ENCODE measurements at regions not wholly inside any gene's neighbourhood (a gene's known extent, or its start where the extent isn't known, plus 50 kb on each side); places are given as distances from the start of the nearest gene placed in this dataset.

DNA sequence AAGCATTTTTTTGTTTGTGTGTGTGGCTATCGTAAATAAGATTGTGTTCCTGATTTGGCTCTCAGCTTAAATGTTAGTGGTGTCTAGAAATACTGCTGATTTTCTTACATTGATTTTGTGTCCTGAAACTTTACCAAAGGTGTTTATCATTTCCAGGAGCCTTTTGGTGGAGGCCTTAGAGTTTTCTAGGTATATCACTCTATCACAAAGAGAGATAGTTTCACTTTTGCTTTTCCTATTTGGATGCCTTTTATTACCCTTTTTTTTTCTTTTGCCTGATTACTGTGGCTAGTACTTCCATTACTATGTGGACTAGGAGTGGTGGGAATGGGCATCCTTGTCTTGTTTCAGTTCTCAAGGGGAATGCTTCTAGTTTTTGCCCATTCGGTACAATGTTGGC lies 109.6 kb downstream of the S1PR1 start:
- no peaks in the 10 kb centered on the region for H3K36me3 ChIP-seq (ENCODE audit: control insufficient read depth, insufficient read depth, low read length)
- no peaks in the 10 kb centered on the region for H3K4me1 ChIP-seq (ENCODE audit: control insufficient read depth, insufficient read depth, low read length)
- no peak for DNase-seq (ENCODE audit: low read depth, low spot score)
- H3K9me3 ChIP-seq (ENCODE audit: control insufficient read depth, insufficient read depth, low read depth, low read length): no peaks in the 10 kb centered on the region
- ATAC-seq: no peak
- H3K4me3 ChIP-seq (ENCODE audit: low read depth in 2 of 2, low read length in 2 of 2): no peak overlapping the region
- ChIA-PET CTCF (no interaction called here), POLR2A (no interaction called here)
- in situ Hi-C loops (cut with HindIII; ENCODE audit: low pct_unique_long_range_greater_than_20kb, low sequenced_read_pairs) (no loop called here), intact Hi-C loops (cut with micrococcal nuclease; ENCODE audit: unreplicated experiment) (no loop called here)
- TF ChIP-seq, protein P1, sequence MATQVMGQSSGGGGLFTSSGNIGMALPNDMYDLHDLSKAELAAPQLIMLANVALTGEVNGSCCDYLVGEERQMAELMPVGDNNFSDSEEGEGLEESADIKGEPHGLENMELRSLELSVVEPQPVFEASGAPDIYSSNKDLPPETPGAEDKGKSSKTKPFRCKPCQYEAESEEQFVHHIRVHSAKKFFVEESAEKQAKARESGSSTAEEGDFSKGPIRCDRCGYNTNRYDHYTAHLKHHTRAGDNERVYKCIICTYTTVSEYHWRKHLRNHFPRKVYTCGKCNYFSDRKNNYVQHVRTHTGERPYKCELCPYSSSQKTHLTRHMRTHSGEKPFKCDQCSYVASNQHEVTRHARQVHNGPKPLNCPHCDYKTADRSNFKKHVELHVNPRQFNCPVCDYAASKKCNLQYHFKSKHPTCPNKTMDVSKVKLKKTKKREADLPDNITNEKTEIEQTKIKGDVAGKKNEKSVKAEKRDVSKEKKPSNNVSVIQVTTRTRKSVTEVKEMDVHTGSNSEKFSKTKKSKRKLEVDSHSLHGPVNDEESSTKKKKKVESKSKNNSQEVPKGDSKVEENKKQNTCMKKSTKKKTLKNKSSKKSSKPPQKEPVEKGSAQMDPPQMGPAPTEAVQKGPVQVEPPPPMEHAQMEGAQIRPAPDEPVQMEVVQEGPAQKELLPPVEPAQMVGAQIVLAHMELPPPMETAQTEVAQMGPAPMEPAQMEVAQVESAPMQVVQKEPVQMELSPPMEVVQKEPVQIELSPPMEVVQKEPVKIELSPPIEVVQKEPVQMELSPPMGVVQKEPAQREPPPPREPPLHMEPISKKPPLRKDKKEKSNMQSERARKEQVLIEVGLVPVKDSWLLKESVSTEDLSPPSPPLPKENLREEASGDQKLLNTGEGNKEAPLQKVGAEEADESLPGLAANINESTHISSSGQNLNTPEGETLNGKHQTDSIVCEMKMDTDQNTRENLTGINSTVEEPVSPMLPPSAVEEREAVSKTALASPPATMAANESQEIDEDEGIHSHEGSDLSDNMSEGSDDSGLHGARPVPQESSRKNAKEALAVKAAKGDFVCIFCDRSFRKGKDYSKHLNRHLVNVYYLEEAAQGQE (IDR thresholded peaks at IDR 0.05; ENCODE audit: insufficient read depth in 1 of 2, low read depth in 2 of 2, low read length in 1 of 2): no peak
- TF ChIP-seq, protein P2, sequence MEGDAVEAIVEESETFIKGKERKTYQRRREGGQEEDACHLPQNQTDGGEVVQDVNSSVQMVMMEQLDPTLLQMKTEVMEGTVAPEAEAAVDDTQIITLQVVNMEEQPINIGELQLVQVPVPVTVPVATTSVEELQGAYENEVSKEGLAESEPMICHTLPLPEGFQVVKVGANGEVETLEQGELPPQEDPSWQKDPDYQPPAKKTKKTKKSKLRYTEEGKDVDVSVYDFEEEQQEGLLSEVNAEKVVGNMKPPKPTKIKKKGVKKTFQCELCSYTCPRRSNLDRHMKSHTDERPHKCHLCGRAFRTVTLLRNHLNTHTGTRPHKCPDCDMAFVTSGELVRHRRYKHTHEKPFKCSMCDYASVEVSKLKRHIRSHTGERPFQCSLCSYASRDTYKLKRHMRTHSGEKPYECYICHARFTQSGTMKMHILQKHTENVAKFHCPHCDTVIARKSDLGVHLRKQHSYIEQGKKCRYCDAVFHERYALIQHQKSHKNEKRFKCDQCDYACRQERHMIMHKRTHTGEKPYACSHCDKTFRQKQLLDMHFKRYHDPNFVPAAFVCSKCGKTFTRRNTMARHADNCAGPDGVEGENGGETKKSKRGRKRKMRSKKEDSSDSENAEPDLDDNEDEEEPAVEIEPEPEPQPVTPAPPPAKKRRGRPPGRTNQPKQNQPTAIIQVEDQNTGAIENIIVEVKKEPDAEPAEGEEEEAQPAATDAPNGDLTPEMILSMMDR (IDR thresholded peaks at IDR 0.05): no peak
- TF ChIP-seq SIN3A (IDR thresholded peaks at IDR 0.05; ENCODE audit: borderline replicate concordance, insufficient read depth, low read depth, low read length) (no peak), TCF7L2 (IDR thresholded peaks at IDR 0.05; ENCODE audit: low read depth, low read length) (no peak), POLR2AphosphoS5 (IDR thresholded peaks at IDR 0.05; ENCODE audit: low read depth, low read length) (no peak)
- no TSS peak for BruUV-seq (replicated peaks)
- H3K27me3 ChIP-seq (ENCODE audit: control insufficient read depth, insufficient read depth, low read length): no peaks in the 10 kb centered on the region; the same call in 1 of the 2 replicates
- H3K27ac ChIP-seq (ENCODE audit: low read length): no peak overlapping the region

DNA sequence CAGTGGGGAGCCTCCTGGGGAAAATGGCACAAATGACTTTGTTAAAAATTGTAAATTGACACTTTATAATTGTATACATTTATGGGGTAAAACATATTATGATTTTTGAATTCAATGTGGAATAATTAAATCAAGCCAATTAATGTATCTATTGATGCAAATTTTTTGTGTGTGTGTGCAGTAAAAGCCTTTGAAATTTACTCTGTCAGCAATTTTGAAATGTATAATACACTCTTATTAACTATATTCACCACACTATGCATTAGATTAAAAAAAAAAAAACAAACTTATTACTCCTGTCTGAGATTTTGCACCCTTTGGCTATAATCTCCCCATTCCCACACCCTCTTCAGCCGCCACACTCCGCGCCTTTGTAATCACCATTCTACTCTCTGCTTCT lies 119.2 kb downstream of the S1PR1 start:
- CTCF ChIA-PET: interaction anchor here (1.9 kb wide), 1 partner anchor 46 kb away, joined by 5 read pairs; no protein-coding TSS in a partner anchor
- no peaks in the 10 kb centered on the region for H3K9me3 ChIP-seq (ENCODE audit: control insufficient read depth, insufficient read depth, low read depth, low read length)
- BruUV-seq (replicated peaks): no TSS peak
- H3K27ac ChIP-seq (ENCODE audit: low read length): no peak overlapping the region
- intact Hi-C loops (cut with micrococcal nuclease; ENCODE audit: unreplicated experiment): no loop called here
- H3K4me1 ChIP-seq (ENCODE audit: control insufficient read depth, insufficient read depth, low read length): no peaks in the 10 kb centered on the region
- POLR2A ChIA-PET: no interaction called here
- in situ Hi-C loops (cut with HindIII; ENCODE audit: low pct_unique_long_range_greater_than_20kb, low sequenced_read_pairs): no loop called here
- H3K27me3 ChIP-seq (ENCODE audit: control insufficient read depth, insufficient read depth, low read length): no peaks in the 10 kb centered on the region; the same call in 1 of the 2 replicates
- TF ChIP-seq SIN3A (IDR thresholded peaks at IDR 0.05; ENCODE audit: borderline replicate concordance, insufficient read depth, low read depth, low read length) (no peak), TCF7L2 (IDR thresholded peaks at IDR 0.05; ENCODE audit: low read depth, low read length) (no peak), POLR2AphosphoS5 (IDR thresholded peaks at IDR 0.05; ENCODE audit: low read depth, low read length) (no peak)
- TF ChIP-seq, protein P1 (IDR thresholded peaks at IDR 0.05; ENCODE audit: insufficient read depth in 1 of 2, low read depth in 2 of 2, low read length in 1 of 2): no peak
- TF ChIP-seq, protein P2 (IDR thresholded peaks at IDR 0.05): no peak
- ATAC-seq (no peak), DNase-seq (ENCODE audit: low read depth, low spot score) (no peak)
- H3K4me3 ChIP-seq (ENCODE audit: low read depth in 2 of 2, low read length in 2 of 2): no peak overlapping the region
- no peaks in the 10 kb centered on the region for H3K36me3 ChIP-seq (ENCODE audit: control insufficient read depth, insufficient read depth, low read length)

Measured in Panc1 (cell line).